ENCODE measurements at regions not wholly inside any gene's neighbourhood (a gene's known extent, or its start where the extent isn't known, plus 50 kb on each side); places are given as distances from the start of the nearest gene placed in this dataset.

- Histone ChIP-seq H3K27ac (ENCODE audit: low read depth, low read length) (no peak overlapping the region), H3K4me1 (ENCODE audit: control insufficient read depth, insufficient read depth, low read length) (peaks cover under 1% of the 10 kb centered on the region; the same call in 1 of the 2 replicates), H3K9ac (ENCODE audit: low read depth, low read length) (no peak overlapping the region), H3K4me3 (ENCODE audit: low read depth, low read length) (no peak overlapping the region), H3K36me3 (ENCODE audit: control insufficient read depth, insufficient read depth, low read length) (no peaks in the 10 kb centered on the region), H3K27me3 (ENCODE audit: control insufficient read depth, insufficient read depth, low read length) (no peaks in the 10 kb centered on the region), H3K9me3 (ENCODE audit: control insufficient read depth, insufficient read depth, low read length) (no peaks in the 10 kb centered on the region)
Observed at GRCh38 chr11:106456647-106457046, 379.2 kb downstream of the AASDHPPT start.

GRCh38 chr11:106457727-106458126, 380.3 kb downstream of the AASDHPPT start:
- Histone ChIP-seq H3K27ac (ENCODE audit: low read depth, low read length) (no peak overlapping the region), H3K27me3 (ENCODE audit: control insufficient read depth, insufficient read depth, low read length) (no peaks in the 10 kb centered on the region), H3K9ac (ENCODE audit: low read depth, low read length) (no peak overlapping the region), H3K36me3 (ENCODE audit: control insufficient read depth, insufficient read depth, low read length) (no peaks in the 10 kb centered on the region), H3K4me1 (ENCODE audit: control insufficient read depth, insufficient read depth, low read length) (peaks cover 12% of the 10 kb centered on the region), H3K9me3 (ENCODE audit: control insufficient read depth, insufficient read depth, low read length) (no peaks in the 10 kb centered on the region), H3K4me3 (ENCODE audit: low read depth, low read length) (no peak overlapping the region)

GRCh38 chr11:106459135-106459534, 381.7 kb downstream of the AASDHPPT start:
- Histone ChIP-seq H3K4me1 (ENCODE audit: control insufficient read depth, insufficient read depth, low read length) (peaks cover 19% of the 10 kb centered on the region), H3K27me3 (ENCODE audit: control insufficient read depth, insufficient read depth, low read length) (no peaks in the 10 kb centered on the region), H3K9me3 (ENCODE audit: control insufficient read depth, insufficient read depth, low read length) (no peaks in the 10 kb centered on the region), H3K27ac (ENCODE audit: low read depth, low read length) (no peak overlapping the region), H3K36me3 (ENCODE audit: control insufficient read depth, insufficient read depth, low read length) (no peaks in the 10 kb centered on the region), H3K4me3 (ENCODE audit: low read depth, low read length) (no peak overlapping the region), H3K9ac (ENCODE audit: low read depth, low read length) (no peak overlapping the region)

- H3K9me3 ChIP-seq (ENCODE audit: control insufficient read depth, insufficient read depth, low read length), result no peaks in the 10 kb centered on the region
- no peak overlapping the region for H3K4me3 ChIP-seq (ENCODE audit: low read depth, low read length)
- H3K9ac ChIP-seq (ENCODE audit: low read depth, low read length), result no peak overlapping the region
- H3K27me3 ChIP-seq (ENCODE audit: control insufficient read depth, insufficient read depth, low read length), result no peaks in the 10 kb centered on the region
- no peaks in the 10 kb centered on the region for H3K36me3 ChIP-seq (ENCODE audit: control insufficient read depth, insufficient read depth, low read length)
- H3K27ac ChIP-seq (ENCODE audit: low read depth, low read length), result no peak overlapping the region
- peaks cover 19% of the 10 kb centered on the region for H3K4me1 ChIP-seq (ENCODE audit: control insufficient read depth, insufficient read depth, low read length)
Observed at GRCh38 chr11:106461148-106461691, 383.8 kb downstream of the AASDHPPT start.

- peaks cover 19% of the 10 kb centered on the region for H3K4me1 ChIP-seq (ENCODE audit: control insufficient read depth, insufficient read depth, low read length)
- H3K27ac ChIP-seq (ENCODE audit: low read depth, low read length), result peak overlapping the region; percentile 9
- H3K36me3 ChIP-seq (ENCODE audit: control insufficient read depth, insufficient read depth, low read length), result no peaks in the 10 kb centered on the region
Observed at GRCh38 chr11:106461839-106462545, 384.5 kb downstream of the AASDHPPT start.

GRCh38 chr11:106463154-106463553, 385.7 kb downstream of the AASDHPPT start:
- Histone ChIP-seq H3K27ac (ENCODE audit: low read depth, low read length) (no peak overlapping the region), H3K27me3 (ENCODE audit: control insufficient read depth, insufficient read depth, low read length) (no peaks in the 10 kb centered on the region), H3K4me3 (ENCODE audit: low read depth, low read length) (no peak overlapping the region), H3K4me1 (ENCODE audit: control insufficient read depth, insufficient read depth, low read length) (peaks cover 19% of the 10 kb centered on the region), H3K9ac (ENCODE audit: low read depth, low read length) (no peak overlapping the region), H3K36me3 (ENCODE audit: control insufficient read depth, insufficient read depth, low read length) (no peaks in the 10 kb centered on the region), H3K9me3 (ENCODE audit: control insufficient read depth, insufficient read depth, low read length) (no peaks in the 10 kb centered on the region)

More at GRCh38 chr11:106461839-106462545, 384.5 kb downstream of the AASDHPPT start:
- Histone ChIP-seq H3K9me3 (ENCODE audit: control insufficient read depth, insufficient read depth, low read length) (no peaks in the 10 kb centered on the region), H3K27me3 (ENCODE audit: control insufficient read depth, insufficient read depth, low read length) (no peaks in the 10 kb centered on the region), H3K9ac (ENCODE audit: low read depth, low read length) (no peak overlapping the region), H3K4me3 (ENCODE audit: low read depth, low read length) (no peak overlapping the region)

- Histone ChIP-seq H3K36me3 (ENCODE audit: control insufficient read depth, insufficient read depth, low read length) (no peaks in the 10 kb centered on the region), H3K27me3 (ENCODE audit: control insufficient read depth, insufficient read depth, low read length) (no peaks in the 10 kb centered on the region), H3K4me1 (ENCODE audit: control insufficient read depth, insufficient read depth, low read length) (peaks cover 19% of the 10 kb centered on the region), H3K27ac (ENCODE audit: low read depth, low read length) (peak overlapping the region; percentile 10), H3K9ac (ENCODE audit: low read depth, low read length) (no peak overlapping the region), H3K4me3 (ENCODE audit: low read depth, low read length) (no peak overlapping the region), H3K9me3 (ENCODE audit: control insufficient read depth, insufficient read depth, low read length) (no peaks in the 10 kb centered on the region)
Observed at GRCh38 chr11:106463796-106464201, 386.3 kb downstream of the AASDHPPT start.

- no peak overlapping the region for H3K27ac ChIP-seq (ENCODE audit: low read depth, low read length)
- H3K4me3 ChIP-seq (ENCODE audit: low read depth, low read length), result no peak overlapping the region
- no peak overlapping the region for H3K9ac ChIP-seq (ENCODE audit: low read depth, low read length)
- peaks cover 19% of the 10 kb centered on the region for H3K4me1 ChIP-seq (ENCODE audit: control insufficient read depth, insufficient read depth, low read length)
- no peaks in the 10 kb centered on the region for H3K27me3 ChIP-seq (ENCODE audit: control insufficient read depth, insufficient read depth, low read length)
- H3K36me3 ChIP-seq (ENCODE audit: control insufficient read depth, insufficient read depth, low read length), result no peaks in the 10 kb centered on the region
- no peaks in the 10 kb centered on the region for H3K9me3 ChIP-seq (ENCODE audit: control insufficient read depth, insufficient read depth, low read length)
Observed at GRCh38 chr11:106464728-106465127, 387.3 kb downstream of the AASDHPPT start.

- H3K36me3 ChIP-seq (ENCODE audit: control insufficient read depth, insufficient read depth, low read length), result no peaks in the 10 kb centered on the region
- H3K27ac ChIP-seq (ENCODE audit: low read depth, low read length), result peak overlapping the region; percentile 46
- no peaks in the 10 kb centered on the region for H3K27me3 ChIP-seq (ENCODE audit: control insufficient read depth, insufficient read depth, low read length)
- no peaks in the 10 kb centered on the region for H3K9me3 ChIP-seq (ENCODE audit: control insufficient read depth, insufficient read depth, low read length)
- peaks cover 18% of the 10 kb centered on the region for H3K4me1 ChIP-seq (ENCODE audit: control insufficient read depth, insufficient read depth, low read length)
- H3K9ac ChIP-seq (ENCODE audit: low read depth, low read length), result no peak overlapping the region
- H3K4me3 ChIP-seq (ENCODE audit: low read depth, low read length), result no peak overlapping the region
Observed at GRCh38 chr11:106466521-106467080, 389.1 kb downstream of the AASDHPPT start.

- no peak overlapping the region for H3K9ac ChIP-seq (ENCODE audit: low read depth, low read length)
- no peaks in the 10 kb centered on the region for H3K9me3 ChIP-seq (ENCODE audit: control insufficient read depth, insufficient read depth, low read length)
- H3K27ac ChIP-seq (ENCODE audit: low read depth, low read length), result peak overlapping the region; percentile 50
- no peaks in the 10 kb centered on the region for H3K36me3 ChIP-seq (ENCODE audit: control insufficient read depth, insufficient read depth, low read length)
- H3K4me3 ChIP-seq (ENCODE audit: low read depth, low read length), result no peak overlapping the region
- H3K4me1 ChIP-seq (ENCODE audit: control insufficient read depth, insufficient read depth, low read length), result peaks cover 9% of the 10 kb centered on the region
- no peaks in the 10 kb centered on the region for H3K27me3 ChIP-seq (ENCODE audit: control insufficient read depth, insufficient read depth, low read length)
Observed at GRCh38 chr11:106467501-106467900, 390.0 kb downstream of the AASDHPPT start.

- H3K9me3 ChIP-seq (ENCODE audit: control insufficient read depth, insufficient read depth, low read length), result no peaks in the 10 kb centered on the region
- H3K27me3 ChIP-seq (ENCODE audit: control insufficient read depth, insufficient read depth, low read length), result no peaks in the 10 kb centered on the region
- H3K4me1 ChIP-seq (ENCODE audit: control insufficient read depth, insufficient read depth, low read length), result peaks cover 4% of the 10 kb centered on the region; the same call in 1 of the 2 replicates
- no peak overlapping the region for H3K9ac ChIP-seq (ENCODE audit: low read depth, low read length)
- peak overlapping the region; percentile 50 for H3K27ac ChIP-seq (ENCODE audit: low read depth, low read length)
- no peaks in the 10 kb centered on the region for H3K36me3 ChIP-seq (ENCODE audit: control insufficient read depth, insufficient read depth, low read length)
- no peak overlapping the region for H3K4me3 ChIP-seq (ENCODE audit: low read depth, low read length)
Observed at GRCh38 chr11:106468086-106468485, 390.6 kb downstream of the AASDHPPT start.

Measured in HUES48 (cell line).